ENCODE measurements at regions not wholly inside any gene's neighbourhood (a gene's known extent, or its start where the extent isn't known, plus 50 kb on each side); places are given as distances from the start of the nearest gene placed in this dataset.
"Not testable (repeated sequence)": the region's sequence is repeated elsewhere in the genome, so short reads cannot be mapped to it uniquely, and the experiment has no call there.

- H3K4me1 ChIP-seq = no peaks in the 10 kb centered on the region
Observed at GRCh38 chr13:89401264-89401675, 1730.1 kb downstream of the SLITRK5 start.

GRCh38 chr13:89402211-89402610, 1731.0 kb downstream of the SLITRK5 start:
- intact Hi-C loops (cut with DNase I) = no loop called here
- no peaks in the 10 kb centered on the region for H3K4me1 ChIP-seq
- ATAC-seq = no peak
- H3K27me3 ChIP-seq (ENCODE audit: low read depth) = no peaks in the 10 kb centered on the region
- H3K4me3 ChIP-seq = no peak overlapping the region
- H3K27ac ChIP-seq = no peak overlapping the region
- H3K36me3 ChIP-seq = no peaks in the 10 kb centered on the region
- no peaks in the 10 kb centered on the region for H3K9me3 ChIP-seq
- no peak for TF ChIP-seq CTCF (IDR thresholded peaks at IDR 0.05)
- DNase-seq = no peak

More at GRCh38 chr13:89401264-89401675, 1730.1 kb downstream of the SLITRK5 start:
- DNase-seq (no peak), ATAC-seq (peak in 1 of 2 donors; percentile 81)
- no peaks in the 10 kb centered on the region for H3K36me3 ChIP-seq
- no peaks in the 10 kb centered on the region for H3K9me3 ChIP-seq
- intact Hi-C loops (cut with DNase I) = no loop called here
- no peak for TF ChIP-seq CTCF (IDR thresholded peaks at IDR 0.05)
- no peak overlapping the region for H3K4me3 ChIP-seq
- H3K27ac ChIP-seq = no peak overlapping the region
- H3K27me3 ChIP-seq (ENCODE audit: low read depth) = no peaks in the 10 kb centered on the region

- H3K9me3 ChIP-seq; DNase-seq; H3K4me1 ChIP-seq; ATAC-seq; H3K4me3 ChIP-seq; H3K27ac ChIP-seq; H3K27me3 ChIP-seq (ENCODE audit: low read depth); H3K36me3 ChIP-seq; intact Hi-C loops (cut with DNase I): not testable (repeated sequence)
Observed at GRCh38 chr13:89406096-89406495, 1734.9 kb downstream of the SLITRK5 start.

- TF ChIP-seq CTCF (IDR thresholded peaks at IDR 0.05) = no peak
- Histone ChIP-seq H3K4me3 (no peak overlapping the region), H3K4me1 (no peaks in the 10 kb centered on the region), H3K9me3 (no peaks in the 10 kb centered on the region), H3K36me3 (no peaks in the 10 kb centered on the region), H3K27ac (no peak overlapping the region), H3K27me3 (ENCODE audit: low read depth) (no peaks in the 10 kb centered on the region)
- intact Hi-C loops (cut with DNase I) = no loop called here
- no peak for DNase-seq
- no peak for ATAC-seq
Observed at GRCh38 chr13:89407357-89407756, 1736.2 kb downstream of the SLITRK5 start.

- Histone ChIP-seq H3K27me3 (ENCODE audit: low read depth) (no peaks in the 10 kb centered on the region), H3K36me3 (no peaks in the 10 kb centered on the region), H3K4me3 (no peak overlapping the region), H3K4me1 (no peaks in the 10 kb centered on the region), H3K27ac (no peak overlapping the region), H3K9me3 (no peaks in the 10 kb centered on the region)
- intact Hi-C loops (cut with DNase I) = no loop called here
- ATAC-seq = peak in 1 of 2 donors; percentile 24
- TF ChIP-seq CTCF (IDR thresholded peaks at IDR 0.05) = no peak
- DNase-seq = no peak
Observed at GRCh38 chr13:89432997-89433396, 1761.8 kb downstream of the SLITRK5 start.

- H3K27ac ChIP-seq; DNase-seq; H3K27me3 ChIP-seq (ENCODE audit: low read depth); H3K36me3 ChIP-seq; ATAC-seq; H3K4me1 ChIP-seq; H3K4me3 ChIP-seq; H3K9me3 ChIP-seq; intact Hi-C loops (cut with DNase I): not testable (repeated sequence)
Observed at GRCh38 chr13:89434624-89435023, 1763.5 kb downstream of the SLITRK5 start.

- intact Hi-C loops (cut with DNase I) = no loop called here
- Histone ChIP-seq H3K4me3 (no peak overlapping the region), H3K36me3 (no peaks in the 10 kb centered on the region), H3K4me1 (no peaks in the 10 kb centered on the region), H3K9me3 (no peaks in the 10 kb centered on the region), H3K27me3 (ENCODE audit: low read depth) (no peaks in the 10 kb centered on the region), H3K27ac (no peak overlapping the region)
- no peak for TF ChIP-seq CTCF (IDR thresholded peaks at IDR 0.05)
- DNase-seq = no peak
- ATAC-seq = no peak
Observed at GRCh38 chr13:89454681-89455080, 1783.5 kb downstream of the SLITRK5 start.

Measured in lower lobe of right lung (tissue), 2 donors.